ENCODE measurements at regions not wholly inside any gene's neighbourhood (a gene's known extent, or its start where the extent isn't known, plus 50 kb on each side); places are given as distances from the start of the nearest gene placed in this dataset.

- TF ChIP-seq POLR2A (IDR thresholded peaks at IDR 0.05; ENCODE audit: low read depth, low read length) (no peak), CTCF (conservative IDR thresholded peaks at IDR 0.05; ENCODE audit: low read depth, low read length) (no peak), USF2 (IDR thresholded peaks at IDR 0.05; ENCODE audit: low read depth, low read length) (no peak)
These were observed 397.1 kb downstream of the RAB28 start for GRCh38 chr4:13087041-13087440.
